K562 (cell line): ENCODE measurements at regions not wholly inside any gene's neighbourhood (a gene's known extent, or its start where the extent isn't known, plus 50 kb on each side); places are given as distances from the start of the nearest gene placed in this dataset.

ENCODE experiments used
- CBFA2T3 ChIP-seq: fragments of 450-650 bp; IDR thresholded peaks from 2 replicates; pipeline ENCODE4 v1.6.1; 2017
- CTBP1 ChIP-seq: fragments of 450-650 bp; IDR thresholded peaks from 2 replicates; pipeline ENCODE4 v1.6.1; 2016; ENCODE audit warnings: borderline replicate concordance
- HDAC3 ChIP-seq: fragments of 450-650 bp; IDR thresholded peaks from 2 replicates; pipeline ENCODE4 v1.6.1; 2018; ENCODE audit warnings: borderline replicate concordance, mild to moderate bottlenecking, moderate library complexity; ENCODE audit not compliant: partially characterized antibody
- KAT2B ChIP-seq: IDR thresholded peaks from one replicate; pipeline ENCODE4 v1.6.1; 2012; ENCODE audit warnings: low read depth, mild to moderate bottlenecking, control low read depth, inconsistent platforms, low read length, moderate library complexity
- SRSF9 ChIP-seq: fragments of 200-400 bp; formaldehyde crosslinking; IDR thresholded peaks from 2 replicates; pipeline ENCODE4 v1.6.1; 2017; ENCODE audit warnings: low read depth, low read length, borderline replicate concordance
- TF ChIP-seq, protein P1 (sequence below), 2 experiments: fragments of 450-650 bp; formaldehyde crosslinking in 1 of 2; IDR thresholded peaks; 2 replicates each; pipeline versions ENCODE4 v1.4.0 to v1.6.1; 2014 to 2020; ENCODE audit warnings: mild to moderate bottlenecking in 2 of 2, borderline replicate concordance in 1 of 2, low read depth in 1 of 2
- TF ChIP-seq, protein P2 (sequence below): fragments of 450-650 bp; IDR thresholded peaks from 2 replicates; pipeline ENCODE4 v1.6.1; 2014; ENCODE audit warnings: low read depth, mild to moderate bottlenecking, moderate library complexity, borderline replicate concordance
- TF ChIP-seq, protein P3 (sequence below): sonication (generic); formaldehyde crosslinking; IDR thresholded peaks from 2 replicates; pipeline ENCODE4 v1.8.1; 2022; ENCODE audit warnings: missing genetic modification reagents

DNA sequence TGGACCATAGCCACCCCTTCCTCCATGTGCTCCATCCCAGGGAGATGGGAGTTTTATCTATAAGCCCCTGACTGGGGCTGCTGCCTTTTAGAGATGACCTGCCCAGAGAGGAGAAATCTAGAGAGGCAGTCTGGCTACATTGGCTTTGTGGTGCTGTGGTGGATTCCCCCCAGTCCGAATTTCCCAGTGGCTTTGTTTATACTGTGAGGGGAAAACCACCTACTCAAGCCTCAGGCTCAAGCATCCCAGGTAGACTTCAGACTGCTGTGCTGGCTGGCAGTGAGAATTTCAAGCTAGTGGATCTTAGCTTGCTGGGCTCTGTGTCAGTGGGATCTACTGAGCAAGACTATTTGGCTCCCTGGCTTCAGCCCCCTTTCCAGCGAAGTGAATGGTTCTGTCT, 1195.7 kb upstream of the PCDH20 start (continued):
- TF ChIP-seq, protein P1, sequence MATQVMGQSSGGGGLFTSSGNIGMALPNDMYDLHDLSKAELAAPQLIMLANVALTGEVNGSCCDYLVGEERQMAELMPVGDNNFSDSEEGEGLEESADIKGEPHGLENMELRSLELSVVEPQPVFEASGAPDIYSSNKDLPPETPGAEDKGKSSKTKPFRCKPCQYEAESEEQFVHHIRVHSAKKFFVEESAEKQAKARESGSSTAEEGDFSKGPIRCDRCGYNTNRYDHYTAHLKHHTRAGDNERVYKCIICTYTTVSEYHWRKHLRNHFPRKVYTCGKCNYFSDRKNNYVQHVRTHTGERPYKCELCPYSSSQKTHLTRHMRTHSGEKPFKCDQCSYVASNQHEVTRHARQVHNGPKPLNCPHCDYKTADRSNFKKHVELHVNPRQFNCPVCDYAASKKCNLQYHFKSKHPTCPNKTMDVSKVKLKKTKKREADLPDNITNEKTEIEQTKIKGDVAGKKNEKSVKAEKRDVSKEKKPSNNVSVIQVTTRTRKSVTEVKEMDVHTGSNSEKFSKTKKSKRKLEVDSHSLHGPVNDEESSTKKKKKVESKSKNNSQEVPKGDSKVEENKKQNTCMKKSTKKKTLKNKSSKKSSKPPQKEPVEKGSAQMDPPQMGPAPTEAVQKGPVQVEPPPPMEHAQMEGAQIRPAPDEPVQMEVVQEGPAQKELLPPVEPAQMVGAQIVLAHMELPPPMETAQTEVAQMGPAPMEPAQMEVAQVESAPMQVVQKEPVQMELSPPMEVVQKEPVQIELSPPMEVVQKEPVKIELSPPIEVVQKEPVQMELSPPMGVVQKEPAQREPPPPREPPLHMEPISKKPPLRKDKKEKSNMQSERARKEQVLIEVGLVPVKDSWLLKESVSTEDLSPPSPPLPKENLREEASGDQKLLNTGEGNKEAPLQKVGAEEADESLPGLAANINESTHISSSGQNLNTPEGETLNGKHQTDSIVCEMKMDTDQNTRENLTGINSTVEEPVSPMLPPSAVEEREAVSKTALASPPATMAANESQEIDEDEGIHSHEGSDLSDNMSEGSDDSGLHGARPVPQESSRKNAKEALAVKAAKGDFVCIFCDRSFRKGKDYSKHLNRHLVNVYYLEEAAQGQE (IDR thresholded peaks at IDR 0.05; ENCODE audit: borderline replicate concordance), result no peak
- TF ChIP-seq, protein P1 (CRISPR knock-in tag; IDR thresholded peaks at IDR 0.05; ENCODE audit: low read depth), result no peak
- TF ChIP-seq CBFA2T3 (no peak), SRSF9 (no peak), HDAC3 (no peak), CTBP1 (no peak), KAT2B (no peak)
- TF ChIP-seq, protein P2, sequence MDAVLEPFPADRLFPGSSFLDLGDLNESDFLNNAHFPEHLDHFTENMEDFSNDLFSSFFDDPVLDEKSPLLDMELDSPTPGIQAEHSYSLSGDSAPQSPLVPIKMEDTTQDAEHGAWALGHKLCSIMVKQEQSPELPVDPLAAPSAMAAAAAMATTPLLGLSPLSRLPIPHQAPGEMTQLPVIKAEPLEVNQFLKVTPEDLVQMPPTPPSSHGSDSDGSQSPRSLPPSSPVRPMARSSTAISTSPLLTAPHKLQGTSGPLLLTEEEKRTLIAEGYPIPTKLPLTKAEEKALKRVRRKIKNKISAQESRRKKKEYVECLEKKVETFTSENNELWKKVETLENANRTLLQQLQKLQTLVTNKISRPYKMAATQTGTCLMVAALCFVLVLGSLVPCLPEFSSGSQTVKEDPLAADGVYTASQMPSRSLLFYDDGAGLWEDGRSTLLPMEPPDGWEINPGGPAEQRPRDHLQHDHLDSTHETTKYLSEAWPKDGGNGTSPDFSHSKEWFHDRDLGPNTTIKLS, result no peak
- TF ChIP-seq, protein P3, sequence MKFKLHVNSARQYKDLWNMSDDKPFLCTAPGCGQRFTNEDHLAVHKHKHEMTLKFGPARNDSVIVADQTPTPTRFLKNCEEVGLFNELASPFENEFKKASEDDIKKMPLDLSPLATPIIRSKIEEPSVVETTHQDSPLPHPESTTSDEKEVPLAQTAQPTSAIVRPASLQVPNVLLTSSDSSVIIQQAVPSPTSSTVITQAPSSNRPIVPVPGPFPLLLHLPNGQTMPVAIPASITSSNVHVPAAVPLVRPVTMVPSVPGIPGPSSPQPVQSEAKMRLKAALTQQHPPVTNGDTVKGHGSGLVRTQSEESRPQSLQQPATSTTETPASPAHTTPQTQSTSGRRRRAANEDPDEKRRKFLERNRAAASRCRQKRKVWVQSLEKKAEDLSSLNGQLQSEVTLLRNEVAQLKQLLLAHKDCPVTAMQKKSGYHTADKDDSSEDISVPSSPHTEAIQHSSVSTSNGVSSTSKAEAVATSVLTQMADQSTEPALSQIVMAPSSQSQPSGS (CRISPR knock-in tag), result no peak
